GM12891 (cell line): ENCODE measurements at regions not wholly inside any gene's neighbourhood (a gene's known extent, or its start where the extent isn't known, plus 50 kb on each side); places are given as distances from the start of the nearest gene placed in this dataset.

Experiments used
- PAX5 ChIP-seq: IDR thresholded peaks from 2 replicates; pipeline ENCODE4 v1.6.1; 2011; ENCODE audit warnings: low read length, moderate library complexity, mild to moderate bottlenecking; ENCODE audit not compliant: insufficient read depth, severe bottlenecking
- POLR2A ChIP-seq: IDR thresholded peaks from 2 replicates; pipeline ENCODE4 v1.6.1; 2011; ENCODE audit warnings: low read depth, low read length, control low read depth
- POLR2AphosphoS5 ChIP-seq: IDR thresholded peaks from 2 replicates; pipeline ENCODE4 v1.6.1; 2011; ENCODE audit warnings: low read depth, low read length, control low read depth
- POU2F2 ChIP-seq: IDR thresholded peaks from 2 replicates; pipeline ENCODE4 v1.6.1; 2011; ENCODE audit warnings: low read depth, mild to moderate bottlenecking, control low read depth, low read length, moderate library complexity
- SPI1 ChIP-seq: IDR thresholded peaks from 2 replicates; pipeline ENCODE4 v1.6.1; 2011; ENCODE audit warnings: low read depth, low read length, control low read depth
- TAF1 ChIP-seq: IDR thresholded peaks from 2 replicates; pipeline ENCODE4 v1.6.1; 2011; ENCODE audit warnings: low read depth, low read length, control low read depth

- no peak for TF ChIP-seq POLR2AphosphoS5
- TF ChIP-seq POLR2A = no peak
- TF ChIP-seq POU2F2 = no peak
- TF ChIP-seq TAF1 = no peak
- TF ChIP-seq PAX5 = no peak
- TF ChIP-seq SPI1 = peak; percentile 89
Observed at GRCh38 chr4:24674279-24674678, 89.9 kb upstream of the DHX15 start.
